GM12865 (cell line): ENCODE measurements at regions not wholly inside any gene's neighbourhood (a gene's known extent, or its start where the extent isn't known, plus 50 kb on each side); places are given as distances from the start of the nearest gene placed in this dataset.

Experiments
- DNase-seq: peaks from one replicate; pipeline ENCODE4 v3.0.0; 2010; ENCODE audit warnings: low read depth
- H3K4me3 ChIP-seq: 2 replicates; pipeline ENCODE4 v1.5.1; 2011; ENCODE audit warnings: mild to moderate bottlenecking, low read depth, low read length, control low read depth
- TF ChIP-seq, protein P1 (sequence below): IDR thresholded peaks from 2 replicates; pipeline ENCODE4 v1.5.1; 2011; ENCODE audit warnings: low read length, control low read depth, low read depth, inconsistent platforms; ENCODE audit not compliant: insufficient read depth; ENCODE audit errors: missing control alignments

GRCh38 chr4:111187108-111187507, 564.2 kb upstream of the PITX2 start:
- H3K4me3 ChIP-seq, result no peak overlapping the region
- DNase-seq, result no peak
- TF ChIP-seq, protein P1, sequence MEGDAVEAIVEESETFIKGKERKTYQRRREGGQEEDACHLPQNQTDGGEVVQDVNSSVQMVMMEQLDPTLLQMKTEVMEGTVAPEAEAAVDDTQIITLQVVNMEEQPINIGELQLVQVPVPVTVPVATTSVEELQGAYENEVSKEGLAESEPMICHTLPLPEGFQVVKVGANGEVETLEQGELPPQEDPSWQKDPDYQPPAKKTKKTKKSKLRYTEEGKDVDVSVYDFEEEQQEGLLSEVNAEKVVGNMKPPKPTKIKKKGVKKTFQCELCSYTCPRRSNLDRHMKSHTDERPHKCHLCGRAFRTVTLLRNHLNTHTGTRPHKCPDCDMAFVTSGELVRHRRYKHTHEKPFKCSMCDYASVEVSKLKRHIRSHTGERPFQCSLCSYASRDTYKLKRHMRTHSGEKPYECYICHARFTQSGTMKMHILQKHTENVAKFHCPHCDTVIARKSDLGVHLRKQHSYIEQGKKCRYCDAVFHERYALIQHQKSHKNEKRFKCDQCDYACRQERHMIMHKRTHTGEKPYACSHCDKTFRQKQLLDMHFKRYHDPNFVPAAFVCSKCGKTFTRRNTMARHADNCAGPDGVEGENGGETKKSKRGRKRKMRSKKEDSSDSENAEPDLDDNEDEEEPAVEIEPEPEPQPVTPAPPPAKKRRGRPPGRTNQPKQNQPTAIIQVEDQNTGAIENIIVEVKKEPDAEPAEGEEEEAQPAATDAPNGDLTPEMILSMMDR, result no peak

DNA sequence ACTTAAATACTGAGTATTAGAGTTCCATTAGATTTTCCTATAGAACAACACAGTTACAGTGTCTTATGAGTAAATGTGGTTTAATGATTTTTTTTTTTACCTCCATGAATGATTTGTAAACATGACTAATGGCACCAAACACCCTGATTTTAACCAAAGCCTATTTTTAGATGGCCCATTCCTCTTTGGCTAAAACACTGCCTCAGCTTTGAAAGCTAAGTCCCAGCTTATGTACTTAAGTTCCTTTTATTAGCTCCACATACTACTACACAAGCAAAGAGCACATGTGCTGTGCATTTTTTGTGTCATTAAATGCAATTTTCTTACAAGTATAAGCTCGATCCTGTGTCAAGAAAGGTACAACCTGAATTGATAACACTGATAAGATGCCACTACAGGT, 575.6 kb upstream of the PITX2 start:
- DNase-seq, result no peak
- TF ChIP-seq, protein P1, result no peak
- no peak overlapping the region for H3K4me3 ChIP-seq

- TF ChIP-seq, protein P1, result no peak
- no peak for DNase-seq
- no peak overlapping the region for H3K4me3 ChIP-seq
Observed at GRCh38 chr4:111204797-111205196, 581.9 kb upstream of the PITX2 start.

DNA sequence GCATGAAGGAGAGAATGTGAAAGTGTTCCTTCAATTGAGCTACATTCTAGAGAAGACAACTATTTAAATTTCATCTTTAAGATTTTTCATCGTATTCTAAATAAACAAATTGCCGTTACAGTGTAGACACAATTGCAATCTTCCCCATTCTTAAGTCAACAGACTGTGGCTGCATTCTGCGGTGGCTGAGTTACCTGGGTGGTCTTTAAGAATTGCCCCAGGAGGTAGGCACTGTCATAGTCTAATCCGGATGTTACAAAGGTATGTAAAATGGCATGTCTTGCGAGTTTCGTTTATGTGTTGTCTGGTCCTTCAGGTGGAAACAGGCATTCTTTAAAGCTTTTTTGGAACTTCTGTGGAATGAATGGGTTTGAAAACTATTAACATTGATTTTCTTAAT, 586.1 kb upstream of the PITX2 start:
- H3K4me3 ChIP-seq, result no peak overlapping the region
- TF ChIP-seq, protein P1, result no peak
- no peak for DNase-seq

- DNase-seq, result no peak
- H3K4me3 ChIP-seq, result no peak overlapping the region
- TF ChIP-seq, protein P1, result no peak
Observed at GRCh38 chr4:111209706-111210105, 586.8 kb upstream of the PITX2 start.

GRCh38 chr4:111210595-111210994, 587.7 kb upstream of the PITX2 start:
- TF ChIP-seq, protein P1, result no peak
- peak; percentile 2 for DNase-seq
- H3K4me3 ChIP-seq, result no peak overlapping the region

DNA sequence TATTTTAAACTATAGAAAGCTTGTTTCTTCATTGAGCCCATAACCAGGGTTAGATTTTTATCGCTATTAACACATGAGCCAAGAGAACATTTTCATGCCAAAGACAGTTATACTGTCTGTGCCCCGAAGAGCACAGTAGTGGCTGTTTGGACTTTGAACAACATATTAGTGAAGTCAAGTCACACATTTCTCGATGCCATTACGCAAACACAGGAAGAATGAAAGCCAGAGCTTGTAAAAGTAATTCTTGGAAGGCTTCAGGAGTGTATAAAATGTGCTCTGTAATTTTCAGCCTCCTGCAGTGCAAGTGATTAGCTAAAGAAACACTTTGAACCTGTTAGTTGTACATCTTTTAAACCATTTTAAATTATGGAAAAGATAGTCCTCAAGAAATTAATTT, 590.7 kb upstream of the PITX2 start:
- DNase-seq, result no peak
- TF ChIP-seq, protein P1, result no peak
- H3K4me3 ChIP-seq, result no peak overlapping the region
